Stimulated activated CD8-positive, alpha-beta memory T cell treated with anti-CD3 and anti-CD28 coated beads, Interleukin-7, amount 100 ng/mL, for 48 hours (primary cell): ENCODE measurements at regions not wholly inside any gene's neighbourhood (a gene's known extent, or its start where the extent isn't known, plus 50 kb on each side); places are given as distances from the start of the nearest gene placed in this dataset.
"Not testable (repeated sequence)": the region's sequence is repeated elsewhere in the genome, so short reads cannot be mapped to it uniquely, and the experiment has no call there.

Experiments used
- DNase-seq, 2 donors: peaks; one replicate each; pipeline ENCODE4 v3.0.0-alpha.2; 2020; ENCODE audit warnings: low read depth in 1 of 2; ENCODE audit errors: extremely low read depth in 1 of 2

DNA sequence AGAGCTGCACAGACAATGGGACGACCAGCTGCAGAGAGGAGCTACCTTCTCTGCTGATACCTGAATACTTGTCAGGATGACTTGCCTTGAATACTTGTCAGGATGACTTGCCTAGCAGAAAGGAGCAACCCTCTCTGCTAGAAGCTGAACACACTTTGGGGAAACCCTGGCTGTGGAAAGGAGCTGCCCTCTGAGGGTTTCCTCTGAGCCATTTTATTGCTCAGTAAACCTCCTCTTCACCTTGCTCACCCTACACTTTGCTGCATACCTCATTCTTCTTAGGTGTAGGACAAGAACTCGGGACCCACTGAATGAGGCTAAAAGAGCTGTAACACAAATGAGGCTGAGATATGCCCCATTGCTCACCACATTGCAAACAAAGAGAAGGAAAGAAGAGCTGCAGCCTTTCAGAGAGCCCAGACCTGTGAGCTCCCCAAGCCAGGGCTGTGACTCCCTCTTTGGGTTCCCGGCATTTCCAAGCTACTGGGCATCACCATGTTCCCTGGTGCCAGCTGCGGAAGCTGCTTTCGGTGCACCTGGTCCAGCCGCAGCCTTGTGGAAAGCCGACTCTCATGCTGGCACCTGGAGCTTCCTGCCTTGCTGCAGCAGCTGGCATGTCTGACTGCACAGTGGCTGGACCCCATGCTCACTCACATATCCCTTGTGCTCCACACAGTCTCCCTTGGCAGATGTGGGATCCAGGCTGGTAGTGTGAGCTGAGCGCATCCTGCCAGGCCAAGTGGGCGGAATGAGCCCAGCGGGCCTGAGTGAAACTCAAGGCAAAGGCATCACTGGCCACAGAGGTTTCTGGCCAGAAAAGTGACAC is 106.7 kb upstream of the AHI1 start:
- no peak for DNase-seq

- DNase-seq: no peak
Measured at GRCh38 chr6:135605278-135605790, 107.8 kb upstream of the AHI1 start.

DNA sequence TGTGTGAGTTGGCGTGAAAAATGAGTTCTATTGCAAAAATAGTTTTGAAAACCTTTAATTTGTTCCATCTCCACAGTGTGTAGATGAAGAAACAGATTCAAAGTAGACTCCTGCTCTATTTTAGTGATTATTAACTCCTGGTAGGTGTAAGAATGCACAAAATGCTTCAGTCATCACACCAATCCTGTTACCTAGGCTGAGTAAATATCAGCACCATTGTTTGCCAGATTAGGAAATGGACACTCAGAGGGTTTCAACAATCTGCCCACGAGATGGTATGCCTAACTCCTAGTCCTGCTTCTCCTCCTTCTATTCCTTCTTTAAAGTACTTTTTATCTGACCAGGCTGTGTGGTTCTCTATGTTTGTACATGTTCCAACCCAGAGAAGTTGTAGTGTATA is 108.9 kb upstream of the AHI1 start:
- DNase-seq: no peak

- no peak for DNase-seq
Measured at GRCh38 chr6:135608031-135608430, 110.5 kb upstream of the AHI1 start.

- not testable (repeated sequence) for DNase-seq
Measured at GRCh38 chr6:135610192-135610591, 112.7 kb upstream of the AHI1 start.

- no peak for DNase-seq
Measured at GRCh38 chr6:135616655-135617054, 119.1 kb upstream of the AHI1 start.

DNA sequence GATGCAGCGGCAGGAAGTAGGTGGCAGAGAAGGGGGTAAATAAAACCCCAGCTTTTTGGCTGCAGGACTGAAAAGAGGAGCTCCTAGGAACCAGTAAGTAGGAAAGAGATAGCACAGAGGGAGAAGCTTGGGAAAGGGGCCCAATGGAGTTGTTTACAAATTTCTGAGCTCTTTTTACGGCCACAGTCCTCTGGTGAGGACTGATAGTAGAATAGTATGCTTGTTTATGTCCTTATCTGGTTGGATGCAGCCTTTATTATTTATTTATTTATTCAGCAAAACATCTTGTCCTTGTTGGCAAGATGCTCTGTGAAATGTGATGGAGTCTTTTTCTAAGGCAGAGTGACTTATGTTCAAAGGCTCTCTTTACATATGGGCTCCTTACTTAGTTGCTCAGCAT is 119.7 kb upstream of the AHI1 start:
- no peak for DNase-seq

DNA sequence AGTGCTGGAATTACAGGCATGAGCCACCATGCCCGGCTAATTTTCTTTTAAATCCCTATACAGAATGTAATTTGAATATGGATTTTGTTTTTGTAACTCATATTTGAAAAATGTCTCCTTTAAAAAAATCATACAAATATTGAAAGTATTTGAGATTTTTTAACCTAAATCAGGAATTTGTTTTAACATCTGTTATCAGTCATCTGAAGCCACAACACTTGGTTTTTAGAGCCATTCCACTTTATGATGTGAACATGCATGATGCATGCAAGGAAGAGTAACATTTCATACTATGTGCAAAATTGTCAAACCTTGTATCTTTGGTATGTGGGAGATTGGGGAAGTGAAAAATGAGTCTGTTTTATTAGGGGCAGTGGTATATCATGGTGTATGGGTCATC is 124.5 kb upstream of the AHI1 start:
- no peak for DNase-seq

DNA sequence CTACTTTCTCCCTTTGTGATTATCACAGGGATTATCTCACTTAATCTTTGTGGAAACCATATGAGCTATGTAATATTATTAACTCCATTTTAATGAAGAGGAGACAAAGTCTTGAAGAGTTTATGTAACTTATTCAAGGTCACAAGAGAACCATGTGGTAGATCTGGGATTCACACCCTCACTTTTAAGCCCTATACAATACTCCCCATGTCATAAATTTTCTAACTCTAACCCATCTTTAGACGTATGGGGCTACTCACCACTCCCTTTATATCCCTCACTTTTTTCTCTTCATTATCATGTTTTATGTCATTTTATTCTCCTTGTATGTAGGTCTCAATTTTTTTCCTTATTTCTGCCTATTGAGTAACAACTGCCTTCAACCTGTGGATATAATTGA is 126.4 kb upstream of the AHI1 start:
- DNase-seq: no peak

- no peak for DNase-seq
Measured at GRCh38 chr6:135624402-135625295, 127.1 kb upstream of the AHI1 start.

GRCh38 chr6:135626001-135626400 is 128.5 kb upstream of the AHI1 start:
- not testable (repeated sequence) for DNase-seq

DNA sequence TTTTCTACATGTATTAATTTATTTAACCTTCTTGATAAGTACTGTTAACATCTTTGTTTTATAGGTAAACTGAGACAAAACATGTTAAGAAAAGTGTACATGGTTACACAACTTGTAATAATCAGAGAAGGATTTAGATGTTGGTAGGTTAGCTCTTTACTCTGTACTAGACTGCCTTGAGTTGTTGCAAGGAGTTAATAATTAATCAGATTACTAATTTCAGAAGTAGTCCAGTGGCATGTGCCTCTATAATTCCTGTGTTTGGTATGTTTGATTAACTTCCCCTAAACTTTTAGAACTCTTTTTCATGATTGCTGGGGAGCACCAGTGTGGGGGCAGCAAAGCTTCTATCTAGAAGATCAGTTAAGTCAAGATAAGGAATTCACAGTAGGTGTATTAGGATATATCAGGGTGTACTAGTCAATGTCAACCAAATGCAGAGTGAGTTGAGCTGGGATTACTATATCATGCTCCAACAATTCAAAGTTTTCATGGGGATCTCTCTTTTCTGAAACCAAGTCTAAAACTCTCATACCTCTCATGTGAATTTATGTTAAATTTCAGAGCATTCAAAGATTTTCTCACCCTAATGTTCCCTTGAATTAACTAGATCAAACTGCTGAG is 129.7 kb upstream of the AHI1 start:
- DNase-seq: no peak

DNA sequence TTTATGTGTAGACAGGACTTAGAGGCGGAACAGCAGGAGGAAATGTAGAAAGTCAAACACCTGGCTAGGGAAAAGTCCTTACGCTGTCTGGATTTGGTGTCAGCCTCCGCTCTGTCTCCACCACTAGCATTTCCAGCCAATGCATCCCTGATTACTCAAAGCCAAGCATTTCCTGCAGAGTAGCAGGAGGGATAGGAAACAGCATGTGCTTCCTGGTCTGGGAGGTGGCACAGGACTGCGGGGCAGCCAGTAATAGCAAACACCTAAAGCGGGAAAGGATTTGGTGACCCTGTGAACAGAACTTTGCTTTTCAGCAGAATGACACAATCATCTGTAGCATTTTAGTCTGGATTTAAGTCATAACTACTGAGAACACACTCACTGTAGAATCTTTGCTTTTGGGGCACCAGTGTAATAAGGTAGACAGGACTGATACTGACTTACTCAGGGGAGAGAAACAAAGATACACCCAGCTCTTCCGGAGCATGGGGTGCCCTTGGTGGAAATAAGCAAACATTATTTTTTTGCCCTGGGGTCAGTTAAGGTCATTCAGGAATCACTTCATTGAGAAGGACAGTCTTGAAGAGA is 133.3 kb upstream of the AHI1 start:
- no peak for DNase-seq

DNA sequence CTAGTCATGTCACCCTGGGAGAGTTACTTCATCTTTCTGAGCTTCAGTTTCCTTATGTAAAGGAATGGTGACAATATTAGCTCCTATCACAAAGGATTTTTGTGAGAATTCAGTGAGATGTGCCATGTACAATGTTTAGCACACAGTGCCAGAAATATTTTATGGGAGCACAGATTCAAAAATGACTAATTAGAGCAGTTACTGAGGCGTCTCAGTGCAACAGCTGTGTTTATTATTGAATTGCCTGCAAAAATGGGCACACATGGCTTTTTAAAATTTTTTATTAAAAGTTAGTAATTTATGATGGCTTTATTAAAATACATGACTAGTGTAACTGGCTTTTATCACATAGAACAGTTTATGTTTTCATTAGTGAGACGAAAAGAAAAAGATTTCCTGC is 134.3 kb upstream of the AHI1 start:
- DNase-seq: no peak

GRCh38 chr6:135633573-135633972 is 136.0 kb upstream of the AHI1 start:
- DNase-seq: no peak

DNA sequence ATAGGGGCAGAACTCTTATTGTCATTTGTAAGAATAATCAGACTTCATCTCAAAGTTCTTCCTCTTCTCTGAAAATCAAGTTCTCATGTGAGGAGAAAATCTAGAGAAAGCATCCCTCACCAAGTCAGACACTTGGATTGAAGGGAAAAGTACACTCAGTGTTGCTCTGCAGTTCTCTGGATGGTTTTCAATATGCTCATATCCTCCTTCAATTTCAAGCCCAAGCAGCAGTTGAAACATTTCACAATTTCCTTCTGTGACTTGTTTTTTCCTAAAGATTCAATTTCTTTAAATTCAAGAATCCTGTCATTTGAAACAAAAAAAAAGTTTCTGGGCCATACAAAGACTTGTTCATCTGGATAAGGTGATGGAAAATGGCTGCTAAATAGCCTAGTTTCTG is 140.2 kb upstream of the AHI1 start:
- DNase-seq: no peak

- DNase-seq: no peak
Measured at GRCh38 chr6:135638108-135638507, 140.6 kb upstream of the AHI1 start.

DNA sequence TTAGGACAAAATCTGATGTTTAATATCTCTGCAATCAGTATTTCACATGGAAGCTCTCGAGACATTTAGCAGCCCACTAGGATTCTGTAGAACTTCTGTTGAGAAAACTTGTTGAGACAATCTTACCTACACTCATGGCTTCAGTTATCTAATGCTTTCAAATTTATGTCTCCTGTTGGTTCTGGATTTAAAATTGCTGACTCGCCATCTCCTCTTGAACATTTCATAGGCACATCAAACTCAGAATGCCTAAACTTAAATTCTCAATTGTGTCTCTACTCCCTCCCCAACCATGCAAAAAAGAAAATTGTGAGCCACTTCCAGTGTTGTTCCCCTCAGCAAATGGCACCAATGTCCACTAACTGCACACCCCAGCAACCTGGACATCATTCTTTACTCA is 142.5 kb upstream of the AHI1 start:
- no peak for DNase-seq

GRCh38 chr6:135640449-135641111 is 143.0 kb upstream of the AHI1 start:
- no peak for DNase-seq

- DNase-seq: no peak
Measured at GRCh38 chr6:135642912-135643311, 145.4 kb upstream of the AHI1 start.
